Type B pancreatic cell (in vitro differentiated cells): ENCODE measurements at regions not wholly inside any gene's neighbourhood (a gene's known extent, or its start where the extent isn't known, plus 50 kb on each side); places are given as distances from the start of the nearest gene placed in this dataset.

Source experiments
- DNase-seq: peaks from one replicate; pipeline ENCODE4 v3.0.0; 2021; ENCODE audit warnings: mixed read lengths; ENCODE audit not compliant: unreplicated experiment; ENCODE audit errors: extremely low spot score
- H3K27ac Mint-ChIP-seq: 2 replicates; pipeline ENCODE4 v1.8.0; 2021; ENCODE audit warnings: mild to moderate bottlenecking, mixed read lengths
- H3K27me3 Mint-ChIP-seq: 2 replicates; pipeline ENCODE4 v1.8.0; 2021; ENCODE audit warnings: mixed read lengths
- H3K36me3 Mint-ChIP-seq: 2 replicates; pipeline ENCODE4 v1.8.0; 2021; ENCODE audit warnings: mixed read lengths
- H3K4me1 Mint-ChIP-seq: one replicate; pipeline ENCODE4 v1.8.0; 2021; ENCODE audit warnings: mixed read lengths; ENCODE audit not compliant: unreplicated experiment
- H3K4me3 Mint-ChIP-seq: 2 replicates; pipeline ENCODE4 v1.8.0; 2021; ENCODE audit warnings: mild to moderate bottlenecking, mixed read lengths
- H3K9me3 Mint-ChIP-seq: 2 replicates; pipeline ENCODE4 v1.8.0; 2021; ENCODE audit warnings: mixed read lengths
- TF ChIP-seq, protein P1 (sequence below): fragments of 200-600 bp; sonication (generic); conservative IDR thresholded peaks from 2 replicates; pipeline ENCODE4 v1.5.0; 2021; ENCODE audit warnings: antibody characterized with exemption, mild to moderate bottlenecking

DNA sequence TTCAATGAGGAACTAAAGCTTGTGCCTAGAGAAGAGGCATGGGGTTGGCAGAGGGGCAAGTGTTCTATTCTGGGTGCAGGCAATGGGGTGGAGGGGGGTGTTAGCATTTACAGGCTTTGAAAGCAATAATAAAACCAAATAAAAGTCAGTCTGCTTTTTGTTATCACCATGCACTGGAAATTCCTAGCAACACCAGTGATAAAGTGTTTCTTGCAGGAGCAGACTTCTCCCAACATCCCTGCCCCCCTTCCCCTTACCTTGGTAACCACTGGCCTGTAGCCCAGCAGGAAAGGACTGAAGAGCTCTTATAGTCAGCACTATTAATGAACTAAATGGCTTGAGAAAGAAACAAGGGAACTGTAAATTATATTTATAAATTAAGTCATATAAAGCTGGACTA, 65.2 kb upstream of the SESN3 start:
- no peaks in the 10 kb centered on the region for H3K36me3 Mint-ChIP-seq
- H3K27ac Mint-ChIP-seq: no peak overlapping the region
- no peak overlapping the region for H3K4me3 Mint-ChIP-seq
- no peaks in the 10 kb centered on the region for H3K9me3 Mint-ChIP-seq
- peaks cover 53% of the 10 kb centered on the region for H3K4me1 Mint-ChIP-seq
- H3K27me3 Mint-ChIP-seq: peaks cover 14% of the 10 kb centered on the region
- DNase-seq: no peak
- TF ChIP-seq, protein P1, sequence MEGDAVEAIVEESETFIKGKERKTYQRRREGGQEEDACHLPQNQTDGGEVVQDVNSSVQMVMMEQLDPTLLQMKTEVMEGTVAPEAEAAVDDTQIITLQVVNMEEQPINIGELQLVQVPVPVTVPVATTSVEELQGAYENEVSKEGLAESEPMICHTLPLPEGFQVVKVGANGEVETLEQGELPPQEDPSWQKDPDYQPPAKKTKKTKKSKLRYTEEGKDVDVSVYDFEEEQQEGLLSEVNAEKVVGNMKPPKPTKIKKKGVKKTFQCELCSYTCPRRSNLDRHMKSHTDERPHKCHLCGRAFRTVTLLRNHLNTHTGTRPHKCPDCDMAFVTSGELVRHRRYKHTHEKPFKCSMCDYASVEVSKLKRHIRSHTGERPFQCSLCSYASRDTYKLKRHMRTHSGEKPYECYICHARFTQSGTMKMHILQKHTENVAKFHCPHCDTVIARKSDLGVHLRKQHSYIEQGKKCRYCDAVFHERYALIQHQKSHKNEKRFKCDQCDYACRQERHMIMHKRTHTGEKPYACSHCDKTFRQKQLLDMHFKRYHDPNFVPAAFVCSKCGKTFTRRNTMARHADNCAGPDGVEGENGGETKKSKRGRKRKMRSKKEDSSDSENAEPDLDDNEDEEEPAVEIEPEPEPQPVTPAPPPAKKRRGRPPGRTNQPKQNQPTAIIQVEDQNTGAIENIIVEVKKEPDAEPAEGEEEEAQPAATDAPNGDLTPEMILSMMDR: no peak

DNA sequence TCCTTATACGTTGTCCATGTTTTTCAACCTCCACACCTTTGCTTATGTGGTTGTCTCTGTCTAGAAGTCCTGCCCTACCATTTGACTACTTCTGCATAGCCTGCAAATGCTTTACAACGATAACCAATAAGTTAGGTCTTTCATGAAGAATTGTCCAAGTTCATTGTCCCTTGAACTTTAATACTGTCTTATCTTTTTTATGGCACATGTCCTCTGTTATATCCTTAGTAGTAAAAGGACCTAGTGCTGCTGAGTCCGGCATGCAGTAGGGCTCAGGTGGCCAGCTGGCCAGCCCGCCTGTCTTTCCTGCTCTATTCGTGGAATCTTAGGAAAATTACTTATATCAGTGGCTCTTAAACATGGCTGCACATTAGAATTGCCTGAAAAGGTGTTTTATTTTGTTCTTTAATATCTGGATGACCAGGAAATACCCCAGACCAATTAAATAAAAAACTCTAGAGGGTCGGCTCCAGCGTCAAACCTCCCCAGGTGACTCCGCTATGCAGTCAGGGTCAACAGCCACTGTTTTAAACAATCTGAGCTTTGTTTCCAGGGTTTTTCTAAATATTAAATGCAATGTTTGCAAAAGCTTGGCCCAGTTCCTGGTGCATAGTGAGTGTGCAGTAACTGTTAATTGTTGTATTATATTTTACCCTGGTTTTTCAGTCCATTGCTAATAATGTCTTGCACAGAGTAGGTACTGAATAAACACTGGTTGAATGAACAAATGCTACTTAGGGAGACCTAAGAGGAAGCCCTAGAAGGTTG, 64.6 kb upstream of the SESN3 start:
- peaks cover 56% of the 10 kb centered on the region for H3K4me1 Mint-ChIP-seq
- TF ChIP-seq, protein P1: no peak
- H3K4me3 Mint-ChIP-seq: no peak overlapping the region
- H3K36me3 Mint-ChIP-seq: no peaks in the 10 kb centered on the region
- H3K27ac Mint-ChIP-seq: no peak overlapping the region
- no peak for DNase-seq
- no peaks in the 10 kb centered on the region for H3K9me3 Mint-ChIP-seq
- H3K27me3 Mint-ChIP-seq: peaks cover 14% of the 10 kb centered on the region

DNA sequence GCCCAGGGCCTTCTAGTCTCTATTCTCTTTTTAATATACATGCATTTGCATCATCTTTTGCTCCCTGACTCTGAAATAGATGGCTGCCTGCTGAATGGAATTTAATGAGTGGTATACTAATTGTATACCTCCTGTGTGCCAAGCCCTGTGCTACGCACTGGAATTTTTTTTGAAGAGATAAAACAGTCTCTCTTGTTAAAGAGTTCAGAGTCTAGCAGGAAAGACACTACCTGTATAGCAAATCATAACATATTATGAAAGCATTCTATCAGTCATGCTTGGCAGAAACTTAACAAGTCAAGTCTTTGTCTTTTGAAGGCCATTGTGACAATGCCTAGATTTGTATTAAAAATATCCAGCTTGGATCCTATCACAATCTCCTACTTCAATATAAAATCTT, 63.7 kb upstream of the SESN3 start:
- Mint-ChIP-seq H3K36me3 (no peaks in the 10 kb centered on the region), H3K9me3 (peaks cover 2% of the 10 kb centered on the region), H3K27ac (no peak overlapping the region), H3K4me1 (peaks cover 52% of the 10 kb centered on the region), H3K4me3 (no peak overlapping the region), H3K27me3 (peaks cover 14% of the 10 kb centered on the region)
- no peak for DNase-seq
- TF ChIP-seq, protein P1: no peak

DNA sequence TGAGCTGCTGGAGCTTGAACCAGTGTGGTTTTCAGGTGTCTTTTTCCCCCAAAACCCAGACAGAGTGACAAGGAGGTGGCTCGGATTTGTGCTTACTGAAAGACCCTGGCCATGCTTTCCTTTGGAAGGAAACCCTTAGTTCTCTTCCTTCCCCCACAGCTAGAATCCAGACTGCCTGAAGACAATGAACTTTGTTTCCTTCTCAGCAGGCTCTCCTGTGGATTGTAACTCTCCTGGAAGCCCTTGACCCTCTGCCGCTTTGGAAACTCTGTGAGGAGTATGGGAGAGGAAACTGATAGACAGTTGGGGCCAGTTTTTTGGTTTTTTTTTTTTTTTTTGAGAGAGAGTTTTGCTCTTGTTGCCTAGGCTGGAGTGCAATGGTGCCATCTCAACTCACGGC, 62.1 kb upstream of the SESN3 start:
- H3K4me1 Mint-ChIP-seq: peaks cover 36% of the 10 kb centered on the region
- no peaks in the 10 kb centered on the region for H3K36me3 Mint-ChIP-seq
- TF ChIP-seq, protein P1: no peak
- no peak for DNase-seq
- peaks cover 11% of the 10 kb centered on the region for H3K27me3 Mint-ChIP-seq
- H3K4me3 Mint-ChIP-seq: no peak overlapping the region
- H3K9me3 Mint-ChIP-seq: peaks cover 4% of the 10 kb centered on the region
- no peak overlapping the region for H3K27ac Mint-ChIP-seq

DNA sequence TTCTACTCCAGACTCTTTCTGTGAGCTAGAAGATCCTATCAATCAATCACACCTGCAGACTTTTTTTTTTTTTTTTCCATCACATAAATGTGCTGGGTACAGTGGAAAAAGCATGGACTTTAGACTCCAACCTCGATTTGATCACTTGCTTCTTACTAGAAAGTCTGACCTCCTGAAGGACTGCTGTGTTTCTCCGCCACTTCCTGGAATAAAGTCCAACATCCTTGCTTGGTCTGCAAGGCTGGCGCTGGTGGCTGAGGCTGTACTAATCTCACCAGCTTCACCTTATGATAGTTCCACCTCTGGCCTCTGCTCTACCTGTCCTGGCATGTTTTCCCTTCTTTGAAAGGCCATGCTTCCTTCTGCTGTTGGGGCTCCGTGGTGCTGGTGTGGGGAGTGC, 60.9 kb upstream of the SESN3 start:
- H3K27ac Mint-ChIP-seq: no peak overlapping the region
- peaks cover 26% of the 10 kb centered on the region for H3K4me1 Mint-ChIP-seq
- TF ChIP-seq, protein P1: no peak
- H3K9me3 Mint-ChIP-seq: peaks cover 4% of the 10 kb centered on the region
- peaks cover 7% of the 10 kb centered on the region for H3K27me3 Mint-ChIP-seq
- H3K36me3 Mint-ChIP-seq: no peaks in the 10 kb centered on the region
- no peak overlapping the region for H3K4me3 Mint-ChIP-seq
- no peak for DNase-seq
